ENCODE measurements at regions not wholly inside any gene's neighbourhood (a gene's known extent, or its start where the extent isn't known, plus 50 kb on each side); places are given as distances from the start of the nearest gene placed in this dataset.

DNA sequence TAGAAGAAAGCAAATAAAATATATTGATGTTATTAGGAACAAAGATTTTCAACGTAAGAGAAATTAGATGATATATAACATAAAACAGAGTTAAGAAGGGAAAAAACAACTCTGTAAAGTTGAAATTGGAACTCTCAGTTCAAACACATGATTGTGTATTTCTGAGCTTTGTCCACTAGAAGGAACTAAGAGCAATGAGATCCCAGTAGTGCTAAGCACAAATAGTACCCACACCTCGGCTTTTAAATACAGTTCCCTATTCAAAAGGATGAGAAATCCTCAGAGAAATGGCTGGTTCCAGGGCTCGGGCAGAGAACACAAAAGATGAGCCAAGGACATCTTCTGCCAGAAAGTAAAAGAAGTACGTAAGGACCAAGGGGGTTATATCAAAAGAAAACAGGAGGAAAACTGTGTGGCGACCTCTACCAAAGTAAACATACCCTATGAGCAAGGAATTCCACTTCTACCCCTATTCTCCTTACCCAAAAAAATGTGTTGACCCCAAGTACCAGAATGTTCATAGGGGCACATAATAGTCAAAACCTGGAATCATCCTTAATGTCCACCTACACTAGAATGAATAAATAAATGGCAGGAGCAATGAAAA lies 96.6 kb downstream of the SPTSSA start (continued):
- TF ChIP-seq, protein P1, sequence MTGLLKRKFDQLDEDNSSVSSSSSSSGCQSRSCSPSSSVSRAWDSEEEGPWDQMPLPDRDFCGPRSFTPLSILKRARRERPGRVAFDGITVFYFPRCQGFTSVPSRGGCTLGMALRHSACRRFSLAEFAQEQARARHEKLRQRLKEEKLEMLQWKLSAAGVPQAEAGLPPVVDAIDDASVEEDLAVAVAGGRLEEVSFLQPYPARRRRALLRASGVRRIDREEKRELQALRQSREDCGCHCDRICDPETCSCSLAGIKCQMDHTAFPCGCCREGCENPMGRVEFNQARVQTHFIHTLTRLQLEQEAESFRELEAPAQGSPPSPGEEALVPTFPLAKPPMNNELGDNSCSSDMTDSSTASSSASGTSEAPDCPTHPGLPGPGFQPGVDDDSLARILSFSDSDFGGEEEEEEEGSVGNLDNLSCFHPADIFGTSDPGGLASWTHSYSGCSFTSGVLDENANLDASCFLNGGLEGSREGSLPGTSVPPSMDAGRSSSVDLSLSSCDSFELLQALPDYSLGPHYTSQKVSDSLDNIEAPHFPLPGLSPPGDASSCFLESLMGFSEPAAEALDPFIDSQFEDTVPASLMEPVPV (CRISPR knock-in tag; IDR thresholded peaks at IDR 0.05): no peak
- TF ChIP-seq MED13 (CRISPR knock-in tag; IDR thresholded peaks at IDR 0.05) (no peak), ATRX (CRISPR knock-in tag; IDR thresholded peaks at IDR 0.05; ENCODE audit: borderline replicate concordance) (no peak), SMC3 (IDR thresholded peaks at IDR 0.05; ENCODE audit: low read length) (peak; percentile 69), ATM (IDR thresholded peaks at IDR 0.05; ENCODE audit: borderline replicate concordance) (no peak), MBNL3 (CRISPR knock-in tag; conservative IDR thresholded peaks at IDR 0.05) (no peak), MIER3 (CRISPR knock-in tag; IDR thresholded peaks at IDR 0.05; ENCODE audit: borderline replicate concordance) (no peak), NFKB2 (CRISPR knock-in tag; IDR thresholded peaks at IDR 0.05; ENCODE audit: borderline replicate concordance) (no peak), JUNB (CRISPR knock-in tag; IDR thresholded peaks at IDR 0.05; ENCODE audit: borderline replicate concordance) (no peak), ZMYM2 (CRISPR knock-in tag; IDR thresholded peaks at IDR 0.05) (0 out of 2 replicates have a peak, but pooled peaks have one; percentile 55), DNMT3B (CRISPR knock-in tag; conservative IDR thresholded peaks at IDR 0.05) (no peak), CHD4 (IDR thresholded peaks at IDR 0.05; ENCODE audit: borderline replicate concordance, low read length) (no peak), ZNF484 (CRISPR knock-in tag; IDR thresholded peaks at IDR 0.05; ENCODE audit: borderline replicate concordance, low read depth) (no peak), ZNF333 (CRISPR knock-in tag; IDR thresholded peaks at IDR 0.05; ENCODE audit: borderline replicate concordance) (no peak)
- TF ChIP-seq, protein P2, sequence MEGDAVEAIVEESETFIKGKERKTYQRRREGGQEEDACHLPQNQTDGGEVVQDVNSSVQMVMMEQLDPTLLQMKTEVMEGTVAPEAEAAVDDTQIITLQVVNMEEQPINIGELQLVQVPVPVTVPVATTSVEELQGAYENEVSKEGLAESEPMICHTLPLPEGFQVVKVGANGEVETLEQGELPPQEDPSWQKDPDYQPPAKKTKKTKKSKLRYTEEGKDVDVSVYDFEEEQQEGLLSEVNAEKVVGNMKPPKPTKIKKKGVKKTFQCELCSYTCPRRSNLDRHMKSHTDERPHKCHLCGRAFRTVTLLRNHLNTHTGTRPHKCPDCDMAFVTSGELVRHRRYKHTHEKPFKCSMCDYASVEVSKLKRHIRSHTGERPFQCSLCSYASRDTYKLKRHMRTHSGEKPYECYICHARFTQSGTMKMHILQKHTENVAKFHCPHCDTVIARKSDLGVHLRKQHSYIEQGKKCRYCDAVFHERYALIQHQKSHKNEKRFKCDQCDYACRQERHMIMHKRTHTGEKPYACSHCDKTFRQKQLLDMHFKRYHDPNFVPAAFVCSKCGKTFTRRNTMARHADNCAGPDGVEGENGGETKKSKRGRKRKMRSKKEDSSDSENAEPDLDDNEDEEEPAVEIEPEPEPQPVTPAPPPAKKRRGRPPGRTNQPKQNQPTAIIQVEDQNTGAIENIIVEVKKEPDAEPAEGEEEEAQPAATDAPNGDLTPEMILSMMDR (CRISPR knock-in tag; IDR thresholded peaks at IDR 0.05): peak; percentile 62
- TF ChIP-seq, protein P3, sequence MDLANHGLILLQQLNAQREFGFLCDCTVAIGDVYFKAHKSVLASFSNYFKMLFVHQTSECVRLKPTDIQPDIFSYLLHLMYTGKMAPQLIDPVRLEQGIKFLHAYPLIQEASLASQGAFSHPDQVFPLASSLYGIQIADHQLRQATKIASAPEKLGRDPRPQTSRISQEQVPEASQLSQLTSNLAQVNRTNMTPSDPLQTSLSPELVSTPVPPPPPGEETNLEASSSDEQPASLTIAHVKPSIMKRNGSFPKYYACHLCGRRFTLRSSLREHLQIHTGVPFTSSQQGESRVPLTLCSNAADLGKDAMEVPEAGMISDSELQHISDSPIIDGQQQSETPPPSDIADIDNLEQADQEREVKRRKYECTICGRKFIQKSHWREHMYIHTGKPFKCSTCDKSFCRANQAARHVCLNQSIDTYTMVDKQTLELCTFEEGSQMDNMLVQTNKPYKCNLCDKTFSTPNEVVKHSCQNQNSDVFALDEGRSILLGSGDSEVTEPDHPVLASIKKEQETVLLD (CRISPR knock-in tag; IDR thresholded peaks at IDR 0.05; ENCODE audit: low read depth): no peak
- TF ChIP-seq, protein P4, sequence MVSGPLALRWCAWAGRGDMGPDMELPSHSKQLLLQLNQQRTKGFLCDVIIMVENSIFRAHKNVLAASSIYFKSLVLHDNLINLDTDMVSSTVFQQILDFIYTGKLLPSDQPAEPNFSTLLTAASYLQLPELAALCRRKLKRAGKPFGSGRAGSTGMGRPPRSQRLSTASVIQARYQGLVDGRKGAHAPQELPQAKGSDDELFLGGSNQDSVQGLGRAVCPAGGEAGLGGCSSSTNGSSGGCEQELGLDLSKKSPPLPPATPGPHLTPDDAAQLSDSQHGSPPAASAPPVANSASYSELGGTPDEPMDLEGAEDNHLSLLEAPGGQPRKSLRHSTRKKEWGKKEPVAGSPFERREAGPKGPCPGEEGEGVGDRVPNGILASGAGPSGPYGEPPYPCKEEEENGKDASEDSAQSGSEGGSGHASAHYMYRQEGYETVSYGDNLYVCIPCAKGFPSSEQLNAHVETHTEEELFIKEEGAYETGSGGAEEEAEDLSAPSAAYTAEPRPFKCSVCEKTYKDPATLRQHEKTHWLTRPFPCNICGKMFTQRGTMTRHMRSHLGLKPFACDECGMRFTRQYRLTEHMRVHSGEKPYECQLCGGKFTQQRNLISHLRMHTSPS (CRISPR knock-in tag; IDR thresholded peaks at IDR 0.05; ENCODE audit: low read depth): no peak
- TF ChIP-seq, protein P5, sequence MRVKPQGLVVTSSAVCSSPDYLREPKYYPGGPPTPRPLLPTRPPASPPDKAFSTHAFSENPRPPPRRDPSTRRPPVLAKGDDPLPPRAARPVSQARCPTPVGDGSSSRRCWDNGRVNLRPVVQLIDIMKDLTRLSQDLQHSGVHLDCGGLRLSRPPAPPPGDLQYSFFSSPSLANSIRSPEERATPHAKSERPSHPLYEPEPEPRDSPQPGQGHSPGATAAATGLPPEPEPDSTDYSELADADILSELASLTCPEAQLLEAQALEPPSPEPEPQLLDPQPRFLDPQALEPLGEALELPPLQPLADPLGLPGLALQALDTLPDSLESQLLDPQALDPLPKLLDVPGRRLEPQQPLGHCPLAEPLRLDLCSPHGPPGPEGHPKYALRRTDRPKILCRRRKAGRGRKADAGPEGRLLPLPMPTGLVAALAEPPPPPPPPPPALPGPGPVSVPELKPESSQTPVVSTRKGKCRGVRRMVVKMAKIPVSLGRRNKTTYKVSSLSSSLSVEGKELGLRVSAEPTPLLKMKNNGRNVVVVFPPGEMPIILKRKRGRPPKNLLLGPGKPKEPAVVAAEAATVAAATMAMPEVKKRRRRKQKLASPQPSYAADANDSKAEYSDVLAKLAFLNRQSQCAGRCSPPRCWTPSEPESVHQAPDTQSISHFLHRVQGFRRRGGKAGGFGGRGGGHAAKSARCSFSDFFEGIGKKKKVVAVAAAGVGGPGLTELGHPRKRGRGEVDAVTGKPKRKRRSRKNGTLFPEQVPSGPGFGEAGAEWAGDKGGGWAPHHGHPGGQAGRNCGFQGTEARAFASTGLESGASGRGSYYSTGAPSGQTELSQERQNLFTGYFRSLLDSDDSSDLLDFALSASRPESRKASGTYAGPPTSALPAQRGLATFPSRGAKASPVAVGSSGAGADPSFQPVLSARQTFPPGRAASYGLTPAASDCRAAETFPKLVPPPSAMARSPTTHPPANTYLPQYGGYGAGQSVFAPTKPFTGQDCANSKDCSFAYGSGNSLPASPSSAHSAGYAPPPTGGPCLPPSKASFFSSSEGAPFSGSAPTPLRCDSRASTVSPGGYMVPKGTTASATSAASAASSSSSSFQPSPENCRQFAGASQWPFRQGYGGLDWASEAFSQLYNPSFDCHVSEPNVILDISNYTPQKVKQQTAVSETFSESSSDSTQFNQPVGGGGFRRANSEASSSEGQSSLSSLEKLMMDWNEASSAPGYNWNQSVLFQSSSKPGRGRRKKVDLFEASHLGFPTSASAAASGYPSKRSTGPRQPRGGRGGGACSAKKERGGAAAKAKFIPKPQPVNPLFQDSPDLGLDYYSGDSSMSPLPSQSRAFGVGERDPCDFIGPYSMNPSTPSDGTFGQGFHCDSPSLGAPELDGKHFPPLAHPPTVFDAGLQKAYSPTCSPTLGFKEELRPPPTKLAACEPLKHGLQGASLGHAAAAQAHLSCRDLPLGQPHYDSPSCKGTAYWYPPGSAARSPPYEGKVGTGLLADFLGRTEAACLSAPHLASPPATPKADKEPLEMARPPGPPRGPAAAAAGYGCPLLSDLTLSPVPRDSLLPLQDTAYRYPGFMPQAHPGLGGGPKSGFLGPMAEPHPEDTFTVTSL (CRISPR knock-in tag; IDR thresholded peaks at IDR 0.05; ENCODE audit: borderline replicate concordance): no peak

All from HepG2 (cell line).